GM21526 (cell line): ENCODE measurements at regions not wholly inside any gene's neighbourhood (a gene's known extent, or its start where the extent isn't known, plus 50 kb on each side); places are given as distances from the start of the nearest gene placed in this dataset.
"Not testable (repeated sequence)": the region's sequence is repeated elsewhere in the genome, so short reads cannot be mapped to it uniquely, and the experiment has no call there.

Experiments
- ATAC-seq: cut with Tn5 transposase; IDR thresholded peaks from one replicate; pipeline ENCODE4 v1.9.1; 2021; ENCODE audit warnings: moderate library complexity; ENCODE audit not compliant: unreplicated experiment, low FRiP score

DNA sequence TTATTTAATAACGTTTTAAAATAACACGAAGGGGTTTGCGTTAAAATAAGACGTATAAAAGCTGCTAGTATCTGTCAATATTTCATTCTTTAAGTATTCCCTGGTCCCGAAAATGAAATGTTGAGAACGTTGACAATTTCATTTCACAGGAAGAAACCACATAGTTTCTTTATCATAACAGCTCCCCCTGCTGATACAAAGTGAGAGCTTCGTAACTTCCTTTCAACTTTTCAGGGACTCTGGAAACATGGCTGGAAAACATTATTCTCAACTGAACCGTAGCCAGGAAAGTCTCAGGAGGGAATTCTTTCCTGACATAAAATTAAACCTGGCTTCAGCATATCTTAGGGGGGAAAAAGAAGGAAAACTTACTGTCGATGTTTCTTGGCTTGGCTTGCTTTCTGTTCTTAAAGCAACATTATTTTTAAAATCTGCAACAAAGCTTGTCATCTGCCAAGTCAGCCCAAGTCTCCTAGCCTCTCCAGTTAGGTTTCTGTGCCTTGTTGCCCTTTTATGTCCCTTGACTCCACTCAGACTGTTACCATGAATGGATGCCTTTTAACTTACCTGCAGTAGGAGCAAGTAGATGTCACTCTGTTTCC is 122.9 kb upstream of the DAB2 start:
- ATAC-seq = no peak

DNA sequence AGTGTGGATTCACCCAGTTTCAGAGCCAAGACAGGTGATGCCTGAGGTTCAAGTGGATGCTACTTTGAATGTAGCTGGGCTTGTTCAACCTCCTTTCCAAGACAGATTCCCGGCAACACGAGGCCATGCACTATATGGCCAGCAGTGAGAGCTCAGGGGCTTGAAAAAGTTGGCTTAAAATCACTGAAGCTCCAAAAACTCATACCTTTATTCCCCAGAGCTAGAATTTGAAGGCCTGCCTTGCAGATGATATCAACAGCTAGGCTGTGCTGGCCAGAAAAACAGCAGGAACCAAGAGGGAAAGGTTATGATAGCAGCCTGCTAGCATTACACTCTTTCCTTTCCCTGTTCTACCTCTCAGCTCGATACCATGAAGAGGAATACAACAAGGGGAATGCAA is 120.2 kb upstream of the DAB2 start:
- ATAC-seq = no peak

DNA sequence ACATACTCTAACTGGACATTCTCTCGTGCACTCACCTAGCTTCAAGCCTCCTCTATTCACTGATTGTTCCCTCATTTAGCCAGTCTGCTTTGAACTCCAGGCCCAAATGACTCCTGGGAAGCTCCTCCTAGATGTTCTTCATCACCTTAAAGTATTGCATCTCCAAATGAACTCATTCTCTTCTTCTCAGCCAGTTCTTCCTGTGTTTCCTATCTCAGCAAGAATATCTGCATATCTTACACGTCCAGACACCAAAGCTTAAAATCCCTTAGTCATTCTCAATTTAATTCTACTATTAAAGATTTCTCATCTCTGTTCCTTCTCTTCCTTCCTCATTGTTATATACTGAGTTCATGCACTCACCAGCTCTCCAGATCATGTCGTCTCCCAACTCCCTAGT is 118.6 kb upstream of the DAB2 start:
- ATAC-seq = no peak

DNA sequence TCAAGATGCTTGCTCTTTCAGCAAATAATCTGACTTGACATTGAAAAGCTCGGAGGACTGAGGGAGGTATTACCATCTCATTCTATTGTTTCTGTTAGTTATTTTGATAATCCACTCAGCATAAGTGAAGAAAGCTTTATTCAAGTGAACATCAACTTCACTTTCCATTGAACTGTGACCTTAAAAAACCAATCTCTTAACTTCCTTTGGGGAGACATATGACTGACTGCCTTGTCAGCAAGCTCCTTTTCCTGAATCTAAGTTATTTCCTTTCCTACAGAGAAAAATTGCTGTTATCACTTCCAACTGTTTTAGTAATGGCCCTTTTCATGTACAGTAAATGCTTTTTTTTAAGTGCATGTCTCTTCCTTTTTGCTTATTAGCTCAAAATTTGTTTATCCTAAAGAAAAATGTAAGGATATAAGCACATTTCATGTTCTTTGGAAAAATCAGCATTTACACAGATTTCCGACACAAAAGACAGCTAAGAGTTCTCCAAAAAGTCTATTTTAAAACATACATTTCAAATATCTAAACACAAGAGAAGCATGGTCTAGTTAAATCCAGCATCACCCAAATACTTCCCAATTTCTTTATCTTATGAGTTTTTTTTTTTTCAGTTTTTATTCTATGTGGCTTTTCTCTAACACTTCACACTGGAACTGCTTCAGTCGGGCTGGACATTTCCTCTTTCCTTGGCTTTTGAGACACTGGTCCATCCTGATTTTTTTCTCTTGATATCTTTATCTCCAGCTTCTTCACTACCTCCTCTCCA is 117.9 kb upstream of the DAB2 start:
- no peak for ATAC-seq

DNA sequence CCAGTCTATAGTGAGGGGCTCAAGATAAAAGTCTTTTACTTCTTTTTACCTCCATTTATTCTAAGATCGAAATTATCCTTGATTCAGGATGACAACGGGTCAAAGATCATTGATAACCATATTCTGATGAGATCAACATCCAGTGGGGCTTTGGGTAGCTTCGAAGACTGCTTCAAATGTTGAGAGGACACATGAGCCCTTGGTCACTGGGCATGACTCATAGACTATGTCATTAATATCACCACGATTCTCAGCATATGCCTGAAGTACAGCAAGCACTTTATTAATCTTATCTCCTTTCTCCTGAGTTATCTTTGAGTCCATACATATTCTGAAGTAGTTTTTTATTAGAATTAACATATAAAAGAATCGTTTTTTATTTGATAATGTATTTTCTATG is 117.1 kb upstream of the DAB2 start:
- ATAC-seq = no peak

DNA sequence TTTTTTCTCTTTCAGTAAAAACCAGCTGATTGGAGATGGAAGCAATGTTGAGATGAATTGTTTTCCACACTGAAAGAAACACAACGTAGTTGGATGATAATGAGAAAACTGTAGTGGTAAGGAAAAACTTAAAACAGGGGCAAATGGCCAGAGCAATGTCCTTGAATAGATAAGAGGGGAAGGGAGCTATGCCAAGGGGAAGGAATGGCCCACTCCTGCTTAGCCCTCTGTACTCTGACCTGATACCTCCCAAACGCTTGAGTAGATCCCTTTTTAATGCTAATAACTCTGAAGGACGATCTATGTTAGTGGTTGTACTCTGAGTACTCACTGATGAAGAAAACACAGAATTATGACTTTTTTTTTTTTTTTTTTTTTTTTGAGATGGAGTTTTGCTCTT is 114.7 kb upstream of the DAB2 start:
- ATAC-seq = no peak

DNA sequence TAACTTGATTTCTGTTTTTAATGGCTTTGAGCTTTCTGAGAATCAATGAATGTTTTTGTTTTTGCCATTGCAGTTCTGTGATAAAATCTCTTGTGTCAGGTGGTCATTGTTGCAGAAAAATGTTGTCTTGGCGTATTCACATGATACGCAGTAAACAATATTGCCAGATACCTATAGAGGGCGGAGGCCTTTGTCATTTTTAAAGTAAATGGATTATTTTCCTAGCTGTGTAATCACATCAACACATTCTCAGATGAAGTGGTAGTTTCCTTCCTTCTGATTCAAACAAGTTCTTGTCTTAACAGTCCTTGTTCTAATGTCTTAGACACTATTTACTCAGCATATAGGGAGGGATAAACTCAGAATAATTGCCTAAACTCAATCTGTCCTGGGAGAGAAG is 109.9 kb upstream of the DAB2 start:
- no peak for ATAC-seq

DNA sequence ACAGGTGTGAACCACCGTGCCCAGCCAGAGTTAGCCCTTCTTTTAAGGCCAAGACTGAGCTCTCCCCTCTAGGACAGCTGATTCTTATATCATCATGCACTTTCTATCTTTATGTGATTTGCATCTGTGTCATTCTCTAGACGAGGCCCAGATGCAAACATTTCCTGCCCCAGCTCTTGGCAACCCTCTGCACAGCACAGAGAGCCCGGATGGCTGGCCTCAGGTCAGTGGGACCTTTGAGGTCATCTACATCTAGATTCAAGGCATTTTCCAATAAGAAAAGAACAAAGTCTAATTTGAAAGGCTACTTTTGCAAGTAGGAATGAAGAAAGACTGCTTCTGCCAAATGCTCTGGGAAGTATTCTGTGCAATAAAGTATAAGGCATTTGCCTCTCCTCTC is 109.0 kb upstream of the DAB2 start:
- no peak for ATAC-seq

DNA sequence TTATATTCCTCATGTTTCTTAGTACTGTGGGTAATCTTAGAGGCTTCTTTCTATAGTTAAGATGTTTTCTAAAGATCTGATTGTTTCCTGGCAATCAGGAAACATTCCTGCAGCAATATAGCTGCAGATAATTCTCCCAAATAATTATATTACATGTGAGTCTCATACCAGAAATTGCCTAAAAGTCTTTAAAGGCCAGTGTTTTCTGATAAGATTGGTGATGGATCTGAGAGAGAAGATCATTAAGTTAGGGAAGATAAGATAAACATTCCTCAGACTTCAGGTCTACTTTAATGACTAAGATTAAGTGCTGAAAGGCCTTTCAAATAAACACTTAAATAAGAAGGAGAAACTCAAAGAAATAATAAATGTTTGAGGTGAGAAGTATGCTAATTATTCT is 107.7 kb upstream of the DAB2 start:
- no peak for ATAC-seq

DNA sequence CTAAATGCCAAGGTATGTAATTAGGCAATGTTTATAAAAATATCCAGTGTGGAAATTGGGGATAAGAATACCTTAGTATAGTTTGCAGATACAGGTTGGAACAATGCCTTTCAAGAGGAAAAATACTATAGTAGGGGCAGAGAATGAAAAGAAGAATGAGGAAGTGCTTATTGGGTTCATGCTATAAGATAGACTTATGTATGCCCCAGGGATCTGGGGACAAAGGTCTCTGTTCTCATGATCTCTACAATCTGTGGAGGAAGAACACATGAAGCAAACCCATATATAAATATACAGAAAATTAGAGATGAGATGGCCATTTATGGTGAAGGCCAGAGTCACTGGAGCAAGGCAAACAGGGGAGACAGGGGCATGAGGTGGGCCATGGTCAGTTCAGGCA is 106.5 kb upstream of the DAB2 start:
- ATAC-seq = no peak

DNA sequence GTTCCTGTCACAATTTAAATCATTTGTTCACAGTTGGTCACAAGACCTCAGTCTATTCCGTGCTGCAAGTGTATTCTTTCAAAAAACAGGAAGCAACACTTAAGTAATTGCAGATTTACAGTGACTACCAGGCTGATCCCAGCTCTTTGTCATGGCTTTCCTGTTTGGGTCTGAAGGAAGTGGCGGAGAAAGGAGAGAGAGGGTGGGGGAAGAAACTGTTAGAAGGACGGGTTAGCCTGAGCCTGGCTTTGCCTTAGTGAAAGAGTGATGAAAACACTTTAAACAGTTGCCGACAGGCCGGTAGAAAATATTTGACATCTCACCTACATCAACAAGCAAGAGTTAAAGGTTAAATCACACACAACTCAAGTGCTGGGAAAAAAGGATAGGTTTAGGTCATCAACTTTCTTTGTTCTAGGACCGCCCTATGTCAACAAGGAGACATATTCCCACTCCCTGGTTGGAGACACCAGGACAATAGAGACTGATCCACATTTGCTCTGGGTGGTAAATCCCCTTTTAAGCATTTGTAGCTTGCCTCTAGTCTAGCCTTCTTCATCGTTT is 102.2 kb upstream of the DAB2 start:
- ATAC-seq = no peak

DNA sequence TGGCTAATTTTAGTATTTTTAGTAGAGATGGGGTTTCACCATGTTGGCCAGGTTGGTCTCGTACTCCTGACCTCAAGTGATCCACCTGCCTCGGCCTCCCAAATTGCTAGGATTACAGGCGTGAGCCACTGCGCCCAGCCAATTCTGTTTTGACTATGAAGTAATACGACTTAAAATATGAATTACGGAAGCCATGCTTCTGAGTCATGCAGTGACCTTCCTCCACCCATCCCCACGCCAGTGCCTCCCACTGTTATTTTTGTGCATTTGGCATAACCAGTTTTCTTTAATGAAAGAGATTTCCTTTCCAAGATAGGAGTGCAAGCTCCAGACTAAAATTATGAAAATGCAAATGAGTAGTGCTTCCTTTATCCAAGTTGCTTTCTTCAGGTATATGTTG is 101.0 kb upstream of the DAB2 start:
- ATAC-seq = not testable (repeated sequence)

DNA sequence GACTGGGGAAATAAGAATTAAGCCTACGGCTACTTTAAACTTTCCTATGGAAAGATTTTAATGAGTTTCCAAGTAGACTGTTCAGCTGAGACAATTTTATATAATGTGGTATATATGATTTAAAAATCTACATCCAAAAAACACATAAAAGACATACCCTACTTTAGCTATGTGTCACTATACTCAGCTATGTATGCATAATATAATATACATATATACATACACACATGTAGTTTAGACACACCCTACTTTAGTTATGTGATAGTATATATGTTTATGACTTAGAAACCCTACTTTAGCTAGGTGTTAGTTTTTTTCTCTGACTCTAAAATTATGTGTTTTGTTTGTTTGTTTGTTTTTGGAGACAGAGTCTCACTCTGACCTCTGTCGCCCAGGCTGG is 100.5 kb upstream of the DAB2 start:
- no peak for ATAC-seq

DNA sequence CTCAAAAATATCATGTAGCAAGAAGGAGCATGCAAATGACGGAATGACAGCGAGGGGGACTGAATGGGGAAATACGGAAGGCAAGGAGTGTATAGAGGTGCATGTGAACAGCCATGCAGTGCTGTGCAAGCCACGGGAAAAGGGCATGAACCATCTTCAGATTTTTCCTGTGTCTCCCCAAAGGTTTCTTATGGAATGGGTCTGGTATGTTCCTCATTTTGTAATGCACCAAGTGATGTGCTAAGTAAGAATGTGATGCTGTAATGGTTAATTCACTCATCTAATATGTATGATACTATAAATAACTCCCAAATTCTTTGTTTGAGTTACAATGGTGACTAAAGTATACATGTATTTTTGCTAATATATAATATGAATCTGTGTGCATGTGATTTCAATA is 99.0 kb upstream of the DAB2 start:
- no peak for ATAC-seq

DNA sequence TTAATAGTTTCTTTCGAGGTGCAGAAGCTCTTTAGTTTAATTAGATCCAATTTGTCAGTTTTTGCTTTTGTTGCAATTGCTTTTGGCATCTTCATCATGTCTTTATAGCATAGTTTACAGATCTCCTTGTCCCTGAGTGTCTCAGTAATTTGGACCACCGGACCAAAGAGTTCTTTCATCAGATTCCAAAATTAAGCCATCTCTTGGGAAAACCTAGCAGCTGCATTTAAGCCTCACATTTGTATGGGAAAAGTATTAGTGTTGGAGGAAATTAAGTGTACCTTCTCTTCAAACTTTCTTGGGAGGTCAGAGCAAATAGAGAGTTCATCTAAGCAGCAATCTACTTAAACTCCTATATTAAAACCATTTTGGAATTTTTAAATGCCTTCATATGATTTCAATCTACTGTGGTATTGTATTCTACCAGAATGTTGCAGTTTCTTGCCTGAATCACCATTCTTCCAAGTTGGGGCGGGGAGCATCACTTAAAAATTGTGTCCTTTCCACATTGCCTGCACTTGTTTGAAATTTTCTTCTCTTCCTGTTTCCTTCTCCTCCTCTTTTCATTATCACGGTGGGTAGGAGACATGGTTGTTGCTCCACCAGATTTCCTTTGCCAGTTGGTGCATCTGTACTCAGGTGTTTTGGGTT is 97.3 kb upstream of the DAB2 start:
- ATAC-seq = no peak

DNA sequence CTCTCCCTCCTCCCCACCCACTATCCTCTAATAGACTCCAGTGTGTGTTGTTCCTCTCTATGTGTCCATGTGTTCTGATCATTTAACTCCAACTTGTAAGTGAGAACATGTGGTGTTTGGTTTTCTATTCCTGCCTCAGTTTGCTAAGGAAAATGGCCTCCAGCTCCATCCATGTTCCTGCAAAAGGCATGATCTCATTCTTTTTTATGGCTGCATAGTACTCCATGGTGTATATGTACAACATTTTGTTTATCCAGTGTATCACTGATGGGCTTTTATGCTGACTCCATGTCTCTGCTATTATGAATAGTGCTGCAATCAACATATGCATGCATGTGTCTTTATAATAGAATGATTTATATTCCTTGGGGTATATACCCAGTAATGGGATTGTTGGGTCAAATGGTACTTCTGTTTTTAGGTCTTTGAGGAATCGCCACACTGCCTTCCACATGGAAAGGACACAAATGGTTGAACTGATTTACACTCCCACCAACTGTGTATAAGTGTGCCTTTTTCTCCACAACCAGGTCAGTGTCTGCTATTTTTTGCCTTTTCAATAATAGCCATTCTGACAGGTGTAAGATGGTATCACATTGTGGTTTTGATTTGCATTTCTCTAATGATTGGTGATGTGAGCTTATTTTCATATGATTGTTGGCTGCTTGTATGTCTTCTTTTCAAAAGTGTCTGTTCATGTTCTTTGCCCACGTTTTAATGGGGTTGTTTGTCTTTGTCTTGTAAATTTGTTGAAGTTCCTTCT is 96.5 kb upstream of the DAB2 start:
- no peak for ATAC-seq

DNA sequence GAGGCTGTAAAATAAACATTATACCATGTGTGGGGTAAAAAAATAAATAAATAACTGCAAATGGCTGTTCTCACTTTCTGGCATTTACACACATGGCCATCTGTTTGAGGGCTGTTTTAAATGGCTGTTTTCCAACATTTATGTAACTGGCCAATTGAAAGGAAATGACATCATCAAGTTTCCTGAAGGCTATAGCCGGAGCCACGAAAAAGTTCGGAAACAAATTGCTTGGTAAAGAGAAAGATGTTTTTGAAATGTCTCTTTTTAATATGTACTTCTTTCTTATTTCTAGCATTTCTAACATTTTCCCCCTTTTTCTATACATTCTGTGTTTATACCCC is 95.4 kb upstream of the DAB2 start:
- ATAC-seq = no peak

DNA sequence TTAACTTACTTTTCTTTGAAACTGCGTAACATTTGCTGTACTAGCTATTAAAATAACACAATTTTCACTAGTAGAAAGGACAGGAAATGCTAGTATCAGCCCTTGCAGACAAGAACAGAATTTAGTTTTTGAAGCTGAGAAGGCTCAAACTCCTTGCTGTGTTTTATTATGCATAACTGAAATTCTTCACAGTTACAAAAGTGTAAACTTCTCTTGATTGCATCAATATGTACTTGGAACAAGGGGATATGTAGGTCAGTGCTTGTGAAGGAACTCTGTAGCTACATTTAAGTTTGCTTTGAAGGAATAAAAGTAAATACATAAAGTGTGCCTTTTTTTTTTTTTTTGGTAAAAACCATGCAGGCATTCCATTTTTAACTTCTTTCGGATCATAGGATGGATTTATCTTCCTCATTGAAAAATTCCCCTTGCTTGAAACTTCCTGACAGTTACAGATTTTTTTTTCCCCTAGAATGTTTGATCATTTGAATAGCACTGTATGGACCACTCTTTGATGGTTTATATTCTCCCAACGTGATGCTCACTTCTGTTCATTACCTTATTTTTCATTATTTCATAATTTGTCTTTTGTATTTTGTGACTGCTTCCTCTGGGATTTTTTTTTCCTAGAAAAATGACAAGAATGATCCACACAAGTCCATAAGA is 94.9 kb upstream of the DAB2 start:
- no peak for ATAC-seq

DNA sequence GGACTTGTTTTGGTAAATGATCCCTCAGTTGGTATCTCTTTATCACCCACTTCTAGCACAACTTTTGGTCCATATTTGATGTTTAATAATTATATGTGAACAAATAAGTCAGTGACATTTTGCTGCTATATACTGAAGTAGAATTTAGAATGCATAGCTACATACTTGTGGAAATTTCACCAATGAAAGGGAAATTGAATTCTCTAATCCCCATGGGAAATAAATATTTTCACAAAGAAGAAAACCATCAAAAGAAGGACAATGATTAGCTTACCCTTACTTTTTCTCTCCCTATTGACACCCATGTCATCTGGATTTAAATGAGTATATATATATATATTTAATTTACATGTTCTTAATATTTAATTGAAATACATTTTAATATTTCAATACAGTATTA is 94.3 kb upstream of the DAB2 start:
- no peak for ATAC-seq

DNA sequence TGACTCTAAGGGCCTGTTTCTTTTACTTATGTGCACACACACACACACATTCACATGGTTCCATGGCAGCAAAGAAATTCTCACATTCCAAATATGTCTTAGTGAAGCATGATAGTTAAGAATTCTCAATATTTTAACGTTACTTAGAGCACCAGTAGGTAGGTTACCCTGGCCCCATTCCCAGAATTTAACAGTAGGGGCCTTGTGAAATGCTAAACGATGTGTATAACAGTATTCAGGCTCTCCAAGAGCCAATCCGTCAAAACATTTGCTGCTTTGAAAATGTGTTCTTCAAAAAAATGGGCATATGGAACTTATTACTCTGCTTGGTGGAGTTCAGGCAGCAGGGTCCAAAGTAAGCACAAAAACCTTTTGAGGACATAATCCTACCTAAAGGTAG is 93.7 kb upstream of the DAB2 start:
- ATAC-seq = no peak

DNA sequence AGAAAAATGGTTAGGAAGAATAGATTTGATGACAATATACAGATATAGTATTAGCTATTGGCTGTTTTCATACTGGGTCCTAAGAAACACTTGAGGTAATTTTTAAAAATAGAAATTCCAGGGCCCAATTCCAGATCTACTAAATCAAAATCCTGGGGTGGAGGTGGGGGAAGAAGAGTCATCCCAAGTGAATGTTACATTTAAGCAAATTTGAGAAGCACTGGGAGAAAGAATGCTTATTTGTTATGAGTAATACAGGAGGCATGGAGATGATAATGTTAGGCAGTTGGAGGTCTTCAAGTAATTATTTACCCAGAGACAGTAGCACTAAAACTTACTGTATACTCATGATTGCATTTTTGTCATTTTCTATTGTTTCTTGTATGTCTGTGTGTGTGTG is 93.0 kb upstream of the DAB2 start:
- no peak for ATAC-seq
